BLaER1 (cell line): ENCODE measurements at regions not wholly inside any gene's neighbourhood (a gene's known extent, or its start where the extent isn't known, plus 50 kb on each side); places are given as distances from the start of the nearest gene placed in this dataset.

ENCODE experiments used
- H3K27ac ChIP-seq: shearing (Covaris generic); formaldehyde crosslinking; 2 replicates; pipeline ENCODE4 v1.8.1; 2022
- H3K27me3 ChIP-seq: shearing (Covaris generic); formaldehyde crosslinking; 2 replicates; pipeline ENCODE4 v1.8.1; 2022
- H3K36me3 ChIP-seq: shearing (Covaris generic); formaldehyde crosslinking; 2 replicates; pipeline ENCODE4 v1.8.1; 2022
- H3K4me1 ChIP-seq: shearing (Covaris generic); formaldehyde crosslinking; 2 replicates; pipeline ENCODE4 v1.8.1; 2022
- H3K4me2 ChIP-seq: shearing (Covaris generic); formaldehyde crosslinking; 2 replicates; pipeline ENCODE4 v1.8.1; 2022
- H3K4me3 ChIP-seq: shearing (Covaris generic); formaldehyde crosslinking; 2 replicates; pipeline ENCODE4 v1.8.1; 2022
- H3K9ac ChIP-seq: shearing (Covaris generic); formaldehyde crosslinking; 2 replicates; pipeline ENCODE4 v1.8.1; 2022
- H3K9me3 ChIP-seq: shearing (Covaris generic); formaldehyde crosslinking; 2 replicates; pipeline ENCODE4 v1.8.1; 2022
- H4K20me1 ChIP-seq: shearing (Covaris generic); formaldehyde crosslinking; 2 replicates; pipeline ENCODE4 v1.8.1; 2022
- Cebpa-rat ChIP-seq: shearing (Covaris generic); IDR thresholded peaks from 2 replicates; pipeline ENCODE4 v1.8.1; 2022

DNA sequence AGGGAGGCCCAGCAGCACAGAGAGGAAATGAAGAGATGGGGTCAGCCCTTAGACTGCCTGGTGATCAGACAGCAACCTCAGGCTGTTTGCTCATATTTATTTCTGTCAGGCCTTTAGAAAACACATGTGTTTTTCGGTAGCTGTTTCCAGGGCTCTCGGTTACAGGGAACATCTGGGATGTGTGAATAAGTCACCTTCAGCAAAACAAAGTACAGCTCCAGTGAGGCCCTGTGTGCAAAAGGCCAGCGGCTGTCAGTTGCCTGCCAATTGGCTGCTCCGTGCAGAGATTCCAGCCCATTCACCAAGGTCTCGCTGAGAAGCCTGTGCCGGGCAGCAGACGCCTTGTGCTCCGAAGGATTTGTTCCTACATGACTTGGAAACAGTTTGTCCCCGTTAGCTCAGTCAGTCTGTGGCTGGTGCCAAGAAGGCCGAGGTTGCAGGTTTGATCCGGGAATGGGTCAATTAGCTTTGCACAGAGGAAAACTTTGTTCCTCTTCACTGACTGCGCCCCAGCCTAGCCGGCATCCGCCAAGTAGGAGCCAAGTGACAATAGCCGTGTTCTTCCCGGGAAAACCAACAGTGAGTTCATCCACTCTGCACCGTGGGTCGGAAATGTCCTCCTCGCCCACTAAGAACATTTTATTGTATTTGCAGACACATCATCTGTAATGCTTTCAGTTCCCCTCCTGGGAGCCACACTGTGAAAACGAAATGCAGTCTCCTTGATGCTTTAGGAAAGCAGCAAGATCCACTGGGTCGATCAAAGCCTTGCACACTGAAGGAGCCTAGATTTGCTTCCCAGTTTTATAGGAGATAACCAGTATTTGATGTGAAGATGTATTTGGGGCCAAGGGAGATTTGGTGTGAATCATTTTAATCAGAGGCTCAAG, 315.4 kb upstream of the CDYL start:
- H3K27me3 ChIP-seq, result no peaks in the 10 kb centered on the region
- H3K27ac ChIP-seq, result no peak overlapping the region
- TF ChIP-seq Cebpa-rat, result no peak
- H3K36me3 ChIP-seq, result no peaks in the 10 kb centered on the region
- H3K4me2 ChIP-seq, result no peak overlapping the region
- H3K9me3 ChIP-seq, result peaks cover 5% of the 10 kb centered on the region; the same call in 1 of the 2 replicates
- no peak overlapping the region for H3K9ac ChIP-seq
- H3K4me3 ChIP-seq, result no peak overlapping the region
- peaks cover 6% of the 10 kb centered on the region for H3K4me1 ChIP-seq
- no peaks in the 10 kb centered on the region for H4K20me1 ChIP-seq

DNA sequence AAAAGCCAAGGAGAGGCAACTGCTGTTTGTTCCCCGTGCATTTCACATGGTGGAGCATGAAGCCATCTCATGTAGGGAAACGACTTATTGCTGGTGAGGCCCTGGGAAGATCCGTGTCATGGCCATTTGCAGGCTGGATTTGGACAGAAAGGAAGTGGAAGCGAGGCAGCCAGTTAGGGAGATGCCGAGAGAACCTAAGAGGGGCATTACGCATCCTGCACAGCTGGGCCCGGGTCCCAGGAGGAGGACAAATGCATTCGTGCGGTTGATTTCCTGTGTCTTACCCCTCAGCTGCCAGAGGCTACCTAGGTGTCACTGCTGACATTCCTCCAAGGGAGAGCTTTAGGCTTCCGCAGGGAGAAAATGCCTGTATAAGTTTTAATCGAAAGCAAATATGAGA, 316.2 kb upstream of the CDYL start:
- Histone ChIP-seq H3K4me2 (peak overlapping the region; percentile 21; the same call in 1 of the 2 replicates), H3K9me3 (peaks cover 6% of the 10 kb centered on the region; the same call in 1 of the 2 replicates), H3K36me3 (no peaks in the 10 kb centered on the region), H4K20me1 (no peaks in the 10 kb centered on the region), H3K9ac (no peak overlapping the region), H3K4me1 (peaks cover 6% of the 10 kb centered on the region), H3K4me3 (no peak overlapping the region), H3K27me3 (no peaks in the 10 kb centered on the region), H3K27ac (no peak overlapping the region)
- TF ChIP-seq Cebpa-rat, result no peak

DNA sequence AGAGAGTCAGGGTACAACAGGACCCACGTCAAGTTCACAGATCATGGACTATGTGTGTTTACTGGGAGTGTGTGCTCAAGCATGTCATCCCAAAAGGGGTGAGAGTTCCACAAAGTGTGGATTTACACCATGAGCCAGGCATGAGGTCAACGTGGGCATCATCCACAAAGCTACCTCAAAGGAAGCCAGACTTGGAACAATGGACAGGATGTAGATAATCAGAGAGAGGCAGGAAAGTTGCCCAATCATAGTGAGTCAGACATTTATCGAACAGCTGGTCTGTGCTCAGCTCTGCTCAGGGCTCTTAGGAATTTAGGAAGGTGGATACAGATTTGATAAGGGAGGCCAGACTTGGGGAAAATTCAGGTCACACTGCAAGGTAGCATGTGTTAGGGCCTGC, 317.2 kb upstream of the CDYL start:
- Histone ChIP-seq H3K9me3 (peaks cover 6% of the 10 kb centered on the region; the same call in 1 of the 2 replicates), H3K27ac (no peak overlapping the region), H3K9ac (no peak overlapping the region), H4K20me1 (no peaks in the 10 kb centered on the region), H3K27me3 (no peaks in the 10 kb centered on the region), H3K4me1 (peaks cover 6% of the 10 kb centered on the region), H3K36me3 (no peaks in the 10 kb centered on the region), H3K4me2 (no peak overlapping the region), H3K4me3 (no peak overlapping the region)
- TF ChIP-seq Cebpa-rat, result no peak

- no peak for TF ChIP-seq Cebpa-rat
- no peaks in the 10 kb centered on the region for H3K36me3 ChIP-seq
- H3K9me3 ChIP-seq, result peaks cover 14% of the 10 kb centered on the region
- H3K9ac ChIP-seq, result no peak overlapping the region
- H3K27me3 ChIP-seq, result no peaks in the 10 kb centered on the region
- no peak overlapping the region for H3K4me2 ChIP-seq
- peaks cover 8% of the 10 kb centered on the region for H3K4me1 ChIP-seq
- no peak overlapping the region for H3K4me3 ChIP-seq
- H4K20me1 ChIP-seq, result no peaks in the 10 kb centered on the region
- H3K27ac ChIP-seq, result no peak overlapping the region
These were observed 316.3 kb upstream of the ECI2 start for GRCh38 chr6:4451718-4452117.

- peaks cover 9% of the 10 kb centered on the region for H3K4me1 ChIP-seq
- no peaks in the 10 kb centered on the region for H4K20me1 ChIP-seq
- H3K4me3 ChIP-seq, result no peak overlapping the region
- no peaks in the 10 kb centered on the region for H3K36me3 ChIP-seq
- peaks cover 16% of the 10 kb centered on the region for H3K9me3 ChIP-seq
- no peak for TF ChIP-seq Cebpa-rat
- no peaks in the 10 kb centered on the region for H3K27me3 ChIP-seq
- no peak overlapping the region for H3K9ac ChIP-seq
- H3K4me2 ChIP-seq, result no peak overlapping the region
- no peak overlapping the region for H3K27ac ChIP-seq
These were observed 315.7 kb upstream of the ECI2 start for GRCh38 chr6:4451081-4451480.

DNA sequence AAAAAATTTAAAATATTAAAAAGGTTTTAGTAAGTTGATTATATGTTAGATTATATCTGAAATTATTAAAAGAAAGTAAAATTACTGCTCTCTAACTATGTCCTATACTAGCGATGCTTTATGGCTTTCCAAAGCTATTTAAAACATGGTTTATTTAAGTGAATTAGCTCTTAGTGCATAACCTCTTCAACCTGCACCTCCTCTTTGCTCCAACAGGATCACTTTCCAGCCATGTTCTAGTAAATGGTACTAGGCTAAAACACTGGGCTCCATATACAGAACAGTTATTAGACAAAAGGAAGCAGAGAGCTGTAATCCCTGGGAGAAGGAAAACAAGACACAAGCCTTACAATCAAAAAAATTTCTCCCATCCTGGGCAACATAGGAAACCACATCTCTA, 314.9 kb upstream of the ECI2 start:
- Histone ChIP-seq H3K27me3 (no peaks in the 10 kb centered on the region), H3K4me1 (peaks cover 9% of the 10 kb centered on the region), H3K9ac (no peak overlapping the region), H3K36me3 (no peaks in the 10 kb centered on the region), H3K4me2 (no peak overlapping the region), H3K4me3 (no peak overlapping the region), H3K9me3 (peaks cover 14% of the 10 kb centered on the region; the same call in 1 of the 2 replicates), H3K27ac (no peak overlapping the region), H4K20me1 (no peaks in the 10 kb centered on the region)
- TF ChIP-seq Cebpa-rat, result no peak

- Histone ChIP-seq H3K4me1 (peaks cover 9% of the 10 kb centered on the region), H3K4me2 (no peak overlapping the region), H3K27me3 (no peaks in the 10 kb centered on the region), H4K20me1 (no peaks in the 10 kb centered on the region), H3K27ac (no peak overlapping the region), H3K9me3 (peaks cover 14% of the 10 kb centered on the region; the same call in 1 of the 2 replicates), H3K4me3 (no peak overlapping the region), H3K36me3 (no peaks in the 10 kb centered on the region), H3K9ac (no peak overlapping the region)
- no peak for TF ChIP-seq Cebpa-rat
These were observed 314.0 kb upstream of the ECI2 start for GRCh38 chr6:4449409-4449808.

DNA sequence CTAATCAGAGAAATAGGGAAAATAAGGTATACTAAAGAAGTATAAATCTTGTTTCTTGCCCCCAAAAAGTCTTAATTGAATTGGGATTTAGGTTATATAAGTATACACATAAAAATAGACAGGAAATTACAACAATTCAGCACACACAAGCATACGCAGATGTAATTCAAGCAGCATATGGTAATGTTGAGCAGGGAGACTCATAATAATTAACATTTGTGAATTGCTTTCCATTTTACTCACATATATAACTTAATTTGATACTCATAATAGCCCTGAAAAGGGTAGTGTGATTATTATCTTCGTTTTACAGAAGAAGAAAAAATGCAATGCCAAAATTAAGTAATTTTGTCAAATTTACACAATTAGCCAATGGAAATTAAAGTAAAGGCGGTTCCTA, 313.5 kb upstream of the ECI2 start:
- H3K9ac ChIP-seq, result no peak overlapping the region
- no peak overlapping the region for H3K27ac ChIP-seq
- no peak overlapping the region for H3K4me3 ChIP-seq
- H3K27me3 ChIP-seq, result no peaks in the 10 kb centered on the region
- no peak overlapping the region for H3K4me2 ChIP-seq
- no peaks in the 10 kb centered on the region for H3K36me3 ChIP-seq
- peaks cover 9% of the 10 kb centered on the region for H3K4me1 ChIP-seq
- peaks cover 14% of the 10 kb centered on the region; the same call in 1 of the 2 replicates for H3K9me3 ChIP-seq
- TF ChIP-seq Cebpa-rat, result no peak
- no peaks in the 10 kb centered on the region for H4K20me1 ChIP-seq

GRCh38 chr6:4447639-4448330, 312.4 kb upstream of the ECI2 start:
- H4K20me1 ChIP-seq, result no peaks in the 10 kb centered on the region
- H3K4me2 ChIP-seq, result 0 out of 2 replicates have a peak overlapping the region, but pooled peaks have one; percentile 53
- TF ChIP-seq Cebpa-rat, result no peak
- H3K27me3 ChIP-seq, result no peaks in the 10 kb centered on the region
- no peak overlapping the region for H3K9ac ChIP-seq
- H3K4me1 ChIP-seq, result peaks cover 9% of the 10 kb centered on the region
- no peaks in the 10 kb centered on the region for H3K36me3 ChIP-seq
- peaks cover 14% of the 10 kb centered on the region; the same call in 1 of the 2 replicates for H3K9me3 ChIP-seq
- H3K4me3 ChIP-seq, result no peak overlapping the region
- no peak overlapping the region for H3K27ac ChIP-seq

- H3K27ac ChIP-seq, result no peak overlapping the region
- no peaks in the 10 kb centered on the region for H3K27me3 ChIP-seq
- H3K9me3 ChIP-seq, result peaks cover 13% of the 10 kb centered on the region; the same call in 1 of the 2 replicates
- H3K36me3 ChIP-seq, result no peaks in the 10 kb centered on the region
- no peaks in the 10 kb centered on the region for H4K20me1 ChIP-seq
- peaks cover 9% of the 10 kb centered on the region for H3K4me1 ChIP-seq
- H3K9ac ChIP-seq, result no peak overlapping the region
- H3K4me2 ChIP-seq, result peak overlapping the region; percentile 53
- TF ChIP-seq Cebpa-rat, result no peak
- H3K4me3 ChIP-seq, result no peak overlapping the region
These were observed 311.6 kb upstream of the ECI2 start for GRCh38 chr6:4446982-4447381.
